A549 (cell line): ENCODE measurements at regions not wholly inside any gene's neighbourhood (a gene's known extent, or its start where the extent isn't known, plus 50 kb on each side); places are given as distances from the start of the nearest gene placed in this dataset.

Experiments
- ATAC-seq, 2 experiments: fragments of 200-7000 bp in 1 of 2; fragments of >200 bp in 1 of 2; cut with Nextera tagmentation in 1 of 2; cut with Tn5 transposase in 1 of 2; 3 replicates each; pipeline versions ENCODE4 v1.8.0 to v1.9.1; 2018 to 2020; ENCODE audit warnings: mild to moderate bottlenecking in 1 of 2, moderate library complexity in 1 of 2
- CTCF ChIA-PET: fragments of 300-600 bp; sonication (Branson Sonifier 250); formaldehyde crosslinking; extraction: SDS; loops from one replicate; lab custom pipeline; 2021; ENCODE audit warnings: antibody characterized with exemption, inconsistent platforms; lab: Yijun Ruan, JAX
- POLR2A ChIA-PET: fragments of 350-600 bp; formaldehyde crosslinking; extraction: SDS; loops from one replicate; lab custom pipeline; 2021; ENCODE audit warnings: antibody characterized with exemption, inconsistent platforms; lab: Yijun Ruan, JAX
- DNase-seq, 2 experiments: peaks; one replicate each; pipeline versions ENCODE4 v3.0.0 to v3.0.0-alpha.2; 2011 to 2016; ENCODE audit warnings: low read depth in 1 of 2, low spot score in 1 of 2
- FAIRE-seq: peaks from 2 replicates; lab custom pipeline; 2011; peaks lifted over from hg19 to GRCh38; lab: Jason Lieb, UNC
- H3K27ac ChIP-seq, 2 experiments: fragments of >200 bp; sonication (Bioruptor Twin); formaldehyde crosslinking; 3 replicates each; pipeline ENCODE4 v1.5.1; 2016 to 2017
- H3K4me1 ChIP-seq: fragments of >200 bp; sonication (Bioruptor Twin); formaldehyde crosslinking; 3 replicates; pipeline ENCODE4 v1.6.1; 2016
- H3K4me2 ChIP-seq: fragments of >200 bp; sonication (Bioruptor Twin); formaldehyde crosslinking; 3 replicates; pipeline ENCODE4 v1.6.1; 2016
- H3K4me3 ChIP-seq: fragments of >200 bp; sonication (Bioruptor Twin); formaldehyde crosslinking; 3 replicates; pipeline ENCODE4 v1.5.1; 2016
- H3K9me3 ChIP-seq: fragments of >200 bp; sonication (Bioruptor Twin); formaldehyde crosslinking; 3 replicates; pipeline ENCODE4 v1.6.1; 2016
- BHLHE40 ChIP-seq: IDR thresholded peaks from 2 replicates; pipeline ENCODE4 v1.6.1; 2012; ENCODE audit warnings: low read depth, low read length, inconsistent platforms
- CBX2 ChIP-seq: fragments of 200-600 bp; sonication (generic); IDR thresholded peaks from 2 replicates; pipeline ENCODE4 v1.6.1; 2016; ENCODE audit warnings: low read depth, mild to moderate bottlenecking, borderline replicate concordance
- CEBPB ChIP-seq, 2 experiments: fragments of >200 bp in 1 of 2; sonication (Bioruptor Twin) in 1 of 2; formaldehyde crosslinking in 1 of 2; IDR thresholded peaks; 2 replicates each; pipeline ENCODE4 v1.6.1; 2012 to 2016
- CHD2 ChIP-seq: fragments of 150-350 bp; IDR thresholded peaks from 2 replicates; pipeline ENCODE4 v1.6.1; 2014; ENCODE audit warnings: low read length; ENCODE audit not compliant: partially characterized antibody
- GATA3 ChIP-seq: IDR thresholded peaks from 2 replicates; pipeline ENCODE4 v1.6.1; 2012; ENCODE audit warnings: borderline replicate concordance
- HDAC2 ChIP-seq: fragments of 200-600 bp; sonication (generic); IDR thresholded peaks from 2 replicates; pipeline ENCODE4 v1.6.1; 2016
- HOXB13 ChIP-seq: fragments of 250-450 bp; sonication (Bioruptor Pico); IDR thresholded peaks from 2 replicates; pipeline ENCODE4 v1.5.0; 2020; ENCODE audit warnings: low read depth, mild to moderate bottlenecking, moderate library complexity
- KDM5A ChIP-seq: fragments of 200-600 bp; sonication (generic); IDR thresholded peaks from 2 replicates; pipeline ENCODE4 v1.6.1; 2016; ENCODE audit warnings: antibody characterized with exemption, mild to moderate bottlenecking
- MYC ChIP-seq: IDR thresholded peaks from 2 replicates; pipeline ENCODE4 v1.6.1; 2012; ENCODE audit warnings: mild to moderate bottlenecking, inconsistent platforms, low read length, improper control_type of control experiment, borderline replicate concordance
- PHF8 ChIP-seq: fragments of 200-600 bp; sonication (generic); IDR thresholded peaks from 2 replicates; pipeline ENCODE4 v1.6.1; 2016; ENCODE audit warnings: low read depth, mild to moderate bottlenecking, antibody characterized with exemption, moderate library complexity, borderline replicate concordance
- POLR2AphosphoS2 ChIP-seq: conservative IDR thresholded peaks from 2 replicates; pipeline ENCODE4 v1.6.1; 2012; ENCODE audit warnings: low read length, improper control_type of control experiment, inconsistent platforms
- RCOR1 ChIP-seq: fragments of 150-350 bp; IDR thresholded peaks from 2 replicates; pipeline ENCODE4 v1.6.1; 2014; ENCODE audit warnings: antibody characterized with exemption, low read length, low read depth
- RFX5 ChIP-seq: fragments of 450-650 bp; IDR thresholded peaks from 2 replicates; pipeline ENCODE4 v1.7.1; 2014; ENCODE audit warnings: antibody characterized with exemption, mild to moderate bottlenecking, moderate library complexity
- RNF2 ChIP-seq: fragments of 200-600 bp; sonication (generic); IDR thresholded peaks from 2 replicates; pipeline ENCODE4 v1.6.1; 2016; ENCODE audit warnings: low read depth, mild to moderate bottlenecking, antibody characterized with exemption, moderate library complexity, borderline replicate concordance
- SMC3 ChIP-seq: fragments of >200 bp; sonication (Bioruptor Twin); formaldehyde crosslinking; IDR thresholded peaks from 3 replicates; pipeline ENCODE4 v1.6.1; 2018; ENCODE audit warnings: inconsistent platforms
- ZC3H11A ChIP-seq: fragments of 450-650 bp; IDR thresholded peaks from 2 replicates; pipeline ENCODE4 v1.6.1; 2014; ENCODE audit warnings: antibody characterized with exemption, mild to moderate bottlenecking
- WGBS: methylation state at CpG from one replicate; pipeline ENCODE4 v1.1.6; 2017; ENCODE audit errors: missing lambda C conversion rate; 5-methylcytosine and 5-hydroxymethylcytosine counted together
- TF ChIP-seq, protein P1 (sequence below): fragments of >200 bp; sonication (Bioruptor Twin); formaldehyde crosslinking; IDR thresholded peaks from 2 replicates; pipeline ENCODE4 v1.6.1; 2016
- TF ChIP-seq, protein P2 (sequence below): IDR thresholded peaks from 2 replicates; pipeline ENCODE4 v1.6.1; 2012; ENCODE audit warnings: low read depth, borderline replicate concordance
- TF ChIP-seq, protein P3 (sequence below): IDR thresholded peaks from 2 replicates; pipeline ENCODE4 v1.6.1; 2012

DNA sequence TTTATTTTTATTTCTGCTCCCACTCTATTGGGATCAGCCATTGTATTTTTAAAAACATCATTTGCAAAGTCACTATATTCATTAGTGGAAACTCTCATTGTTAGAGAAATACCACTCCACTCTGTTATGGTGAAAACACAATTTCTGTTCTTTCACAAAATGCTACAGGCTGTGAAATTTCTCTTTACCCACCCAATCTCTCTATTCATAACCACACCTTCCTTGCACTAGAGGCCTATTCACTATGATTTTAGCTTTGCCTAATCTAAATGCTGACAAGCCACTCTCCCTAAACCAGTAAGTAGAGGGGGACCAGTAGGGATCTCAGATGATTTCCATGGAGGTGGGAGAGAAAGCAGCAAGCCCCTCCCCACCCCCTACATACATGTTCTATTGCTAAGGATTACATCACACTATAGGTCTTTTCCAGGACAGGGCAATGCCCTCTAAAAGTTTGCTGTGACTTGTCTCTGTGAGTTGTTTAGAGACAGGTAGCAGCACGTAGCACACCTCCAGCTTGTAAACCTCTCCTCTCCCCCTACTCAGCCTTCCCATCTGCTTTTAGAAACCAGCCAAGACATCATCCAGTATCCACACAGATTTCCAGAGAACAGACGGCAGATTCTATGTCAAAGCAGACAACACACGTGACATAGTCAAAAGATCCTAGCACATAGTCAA, 58.3 kb upstream of the PPP1R3C start:
- ChIA-PET POLR2A (no interaction called here), CTCF (interaction anchor here (1.3 to 1.9 kb wide), 3 partner anchors 47 to 139 kb away, joined by 3 to 9 read pairs (median 3); no protein-coding TSS in a partner anchor)
- WGBS, result 89% methylated on average over 3 of the region's 3 CpGs
- TF ChIP-seq POLR2AphosphoS2 (no peak), HOXB13 (CRISPR knock-in tag) (no peak)
- ATAC-seq (no peak), FAIRE-seq (no peak), DNase-seq (no peak)
- Histone ChIP-seq H3K9me3 (no peaks in the 10 kb centered on the region), H3K4me3 (no peak overlapping the region), H3K27ac (peak overlapping the region; percentile 31 to 38; a peak in 3 of 6 replicates), H3K4me1 (peaks cover 5% of the 10 kb centered on the region; the same call in 1 of the 3 replicates), H3K4me2 (no peak overlapping the region)

DNA sequence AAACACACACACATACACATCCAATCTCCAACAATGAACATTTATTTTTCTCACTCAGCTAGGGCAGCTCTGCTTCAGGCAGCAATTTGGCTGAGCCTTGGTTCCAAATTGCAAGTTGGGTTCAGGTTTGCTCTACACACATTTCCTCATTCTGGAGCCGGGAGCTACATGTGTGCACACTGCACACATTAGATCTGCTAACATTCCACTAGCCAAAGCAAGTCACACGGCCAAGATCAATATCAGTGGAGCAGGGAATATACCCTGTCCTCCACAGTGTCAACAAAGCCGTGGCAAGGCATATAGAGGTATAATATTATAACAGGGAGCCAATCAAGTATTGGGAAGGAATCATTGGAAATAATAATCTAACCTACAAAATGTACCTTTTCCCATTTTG, 57.5 kb upstream of the PPP1R3C start:
- 85% methylated on average over 3 of the region's 3 CpGs for WGBS
- no peak for ATAC-seq
- no peak for DNase-seq
- Histone ChIP-seq H3K27ac (no peak overlapping the region), H3K4me3 (no peak overlapping the region), H3K4me2 (no peak overlapping the region), H3K4me1 (peaks cover 5% of the 10 kb centered on the region; the same call in 1 of the 3 replicates), H3K9me3 (no peaks in the 10 kb centered on the region)
- FAIRE-seq, result no peak
- CTCF ChIA-PET, result interaction anchor here (1.5 kb wide), 1 partner anchor 55 kb away, joined by 3 read pairs; no protein-coding TSS in a partner anchor
- POLR2A ChIA-PET, result no interaction called here
- TF ChIP-seq MYC, result no peak

DNA sequence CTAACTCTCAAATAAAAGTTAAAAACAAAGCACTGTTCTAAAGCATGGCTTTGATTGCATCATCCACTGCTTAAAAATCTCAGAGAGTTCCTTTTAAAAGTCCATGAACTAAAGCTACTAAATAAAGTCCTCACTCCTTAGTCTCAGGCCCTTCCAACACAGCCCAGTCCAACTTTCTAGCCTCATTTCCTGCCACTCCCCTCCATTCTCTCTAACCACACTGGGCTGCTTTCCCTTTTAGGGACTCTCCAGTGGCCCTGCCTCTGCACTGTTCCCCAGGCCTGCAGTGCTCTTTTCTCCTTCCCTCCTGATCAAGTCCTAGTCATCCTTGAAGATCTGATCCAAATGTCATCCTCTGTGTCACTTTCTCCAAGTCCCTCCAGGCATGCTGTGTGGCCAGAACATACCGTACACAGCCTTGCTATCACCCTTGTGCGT, 56.9 kb upstream of the PPP1R3C start:
- H3K4me1 ChIP-seq, result peaks cover 5% of the 10 kb centered on the region; the same call in 1 of the 3 replicates
- CTCF ChIA-PET, result interaction anchor here (1.5 kb wide), 1 partner anchor 55 kb away, joined by 3 read pairs; no protein-coding TSS in a partner anchor
- 92% methylated on average over 2 of the region's 2 CpGs for WGBS
- FAIRE-seq (no peak), ATAC-seq (no peak), DNase-seq (no peak)
- no peak overlapping the region for H3K4me3 ChIP-seq
- H3K4me2 ChIP-seq, result no peak overlapping the region
- no peaks in the 10 kb centered on the region for H3K9me3 ChIP-seq
- POLR2A ChIA-PET, result no interaction called here
- peak overlapping the region; percentile 46 to 50; a peak in 4 of 6 replicates for H3K27ac ChIP-seq
- TF ChIP-seq CEBPB (IDR thresholded peaks at IDR 0.05), result peak in 1 of 2 experiments; percentile 18; a peak in 2 of 4 replicates
- no peak for TF ChIP-seq CHD2

DNA sequence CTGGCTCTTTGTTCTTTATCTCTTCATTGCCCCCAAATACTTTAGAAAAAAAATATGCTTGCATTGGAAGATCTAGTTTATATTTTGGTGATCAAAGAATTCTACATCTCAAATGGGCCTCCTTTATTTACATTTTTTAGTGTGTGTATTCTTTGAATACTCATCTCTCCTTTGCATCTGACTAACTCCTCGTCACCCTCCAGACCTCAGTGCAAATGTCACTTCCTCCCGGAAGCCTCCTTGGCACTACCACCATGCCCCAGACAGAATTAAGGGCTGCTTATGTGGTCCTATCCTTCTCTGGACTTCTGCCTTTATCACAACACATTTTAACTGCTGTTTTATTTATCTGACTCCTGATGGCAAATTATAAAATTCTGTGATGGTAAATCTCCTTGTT, 52.0 kb upstream of the PPP1R3C start:
- Histone ChIP-seq H3K4me1 (peaks cover 16% of the 10 kb centered on the region), H3K27ac (no peak overlapping the region), H3K4me3 (no peak overlapping the region), H3K4me2 (no peak overlapping the region), H3K9me3 (no peaks in the 10 kb centered on the region)
- POLR2A ChIA-PET, result no interaction called here
- CTCF ChIA-PET, result interaction anchor here (1.3 to 1.7 kb wide), 2 partner anchors 9 to 41 kb away, joined by 5 to 7 read pairs; no protein-coding TSS in a partner anchor
- DNase-seq (no peak), FAIRE-seq (no peak), ATAC-seq (no peak)
- 54% methylated on average over 2 of the region's 2 CpGs for WGBS
- TF ChIP-seq RNF2 (no peak), ZC3H11A (no peak), RCOR1 (no peak), GATA3 (no peak), KDM5A (no peak), CBX2 (no peak), SMC3 (no peak)

DNA sequence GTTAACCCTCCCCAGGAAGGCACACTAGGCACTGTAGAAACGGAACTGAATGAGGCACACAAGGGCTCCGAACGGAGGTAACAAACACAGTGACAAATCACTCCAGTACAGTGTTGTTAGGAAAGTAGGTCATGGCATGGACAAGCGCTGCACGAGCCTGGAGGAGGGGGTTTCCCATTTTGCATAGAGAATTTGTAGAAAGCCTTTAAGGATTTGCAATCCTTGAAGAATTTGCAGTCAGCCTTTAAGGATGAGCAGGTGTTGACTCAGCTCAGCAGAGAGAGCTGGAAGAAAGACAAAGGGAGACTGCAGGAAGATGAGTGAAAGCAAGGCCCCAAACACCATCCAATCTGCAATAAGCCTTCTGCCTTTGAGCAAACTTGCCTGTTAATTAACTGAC, 51.1 kb upstream of the PPP1R3C start:
- FAIRE-seq (peak; percentile 39), ATAC-seq (peak; percentile 77 to 81), DNase-seq (peak; percentile 35 to 60)
- Histone ChIP-seq H3K27ac (peak overlapping the region in 1 of 2 experiments; percentile 58; a peak in 2 of 6 replicates), H3K4me2 (peak overlapping the region; percentile 35), H3K4me1 (peaks cover 13% of the 10 kb centered on the region), H3K4me3 (no peak overlapping the region), H3K9me3 (no peaks in the 10 kb centered on the region)
- TF ChIP-seq POLR2AphosphoS2 (no peak), KDM5A (no peak), RFX5 (no peak), BHLHE40 (peak; percentile 26; the same call in 1 of the 2 replicates), HDAC2 (no peak), PHF8 (no peak)
- TF ChIP-seq, protein P1, sequence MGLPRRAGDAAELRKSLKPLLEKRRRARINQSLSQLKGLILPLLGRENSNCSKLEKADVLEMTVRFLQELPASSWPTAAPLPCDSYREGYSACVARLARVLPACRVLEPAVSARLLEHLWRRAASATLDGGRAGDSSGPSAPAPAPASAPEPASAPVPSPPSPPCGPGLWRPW, result no peak
- TF ChIP-seq, protein P2, sequence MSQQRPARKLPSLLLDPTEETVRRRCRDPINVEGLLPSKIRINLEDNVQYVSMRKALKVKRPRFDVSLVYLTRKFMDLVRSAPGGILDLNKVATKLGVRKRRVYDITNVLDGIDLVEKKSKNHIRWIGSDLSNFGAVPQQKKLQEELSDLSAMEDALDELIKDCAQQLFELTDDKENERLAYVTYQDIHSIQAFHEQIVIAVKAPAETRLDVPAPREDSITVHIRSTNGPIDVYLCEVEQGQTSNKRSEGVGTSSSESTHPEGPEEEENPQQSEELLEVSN, result no peak
- TF ChIP-seq, protein P3, sequence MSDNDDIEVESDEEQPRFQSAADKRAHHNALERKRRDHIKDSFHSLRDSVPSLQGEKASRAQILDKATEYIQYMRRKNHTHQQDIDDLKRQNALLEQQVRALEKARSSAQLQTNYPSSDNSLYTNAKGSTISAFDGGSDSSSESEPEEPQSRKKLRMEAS, result peak; percentile 30; the same call in 1 of the 2 replicates
- 12% methylated on average over 5 of the region's 5 CpGs for WGBS
- CTCF ChIA-PET, result interaction anchor here (0.7 to 1.7 kb wide), 3 partner anchors 10 to 40 kb away, joined by 5 to 7 read pairs (median 6); no protein-coding TSS in a partner anchor
- POLR2A ChIA-PET, result no interaction called here
